Activated CD4-positive, alpha-beta memory T cell treated with anti-CD3 and anti-CD28 coated beads for 36 hours (primary cell): ENCODE measurements at regions not wholly inside any gene's neighbourhood (a gene's known extent, or its start where the extent isn't known, plus 50 kb on each side); places are given as distances from the start of the nearest gene placed in this dataset.

Experiments used
- CTCF ChIA-PET: fragments of 350-600 bp; sonication (Branson Sonifier 250); formaldehyde crosslinking; loops from one replicate; lab custom pipeline; 2021; ENCODE audit warnings: antibody characterized with exemption, inconsistent platforms; lab: Charles Lee
- POLR2A ChIA-PET: fragments of 350-600 bp; sonication (Branson Sonifier 250); formaldehyde crosslinking; loops from one replicate; lab custom pipeline; 2021; ENCODE audit warnings: antibody characterized with exemption; lab: Charles Lee
- DNase-seq: peaks from one replicate; pipeline ENCODE4 v3.0.0-alpha.2; 2020
- H3K27ac Mint-ChIP-seq: one replicate; pipeline ENCODE4 v1.8.0; 2021; ENCODE audit warnings: mixed read lengths
- H3K27me3 Mint-ChIP-seq: one replicate; pipeline ENCODE4 v1.8.0; 2021; ENCODE audit warnings: mixed read lengths
- H3K36me3 Mint-ChIP-seq: one replicate; pipeline ENCODE4 v1.8.0; 2021; ENCODE audit warnings: mixed read lengths
- H3K4me1 Mint-ChIP-seq: one replicate; pipeline ENCODE4 v1.8.0; 2021; ENCODE audit warnings: low read depth, mixed read lengths
- H3K4me3 Mint-ChIP-seq: one replicate; pipeline ENCODE4 v1.8.0; 2021; ENCODE audit warnings: mild to moderate bottlenecking, mixed read lengths
- H3K9me3 Mint-ChIP-seq: one replicate; pipeline ENCODE4 v1.8.0; 2021; ENCODE audit warnings: mixed read lengths
- intact Hi-C: fragments of 100-400 bp; cut with micrococcal nuclease; formaldehyde crosslinking; loops from one replicate; pipeline ENCODE4 v1.15.1; 2023

DNA sequence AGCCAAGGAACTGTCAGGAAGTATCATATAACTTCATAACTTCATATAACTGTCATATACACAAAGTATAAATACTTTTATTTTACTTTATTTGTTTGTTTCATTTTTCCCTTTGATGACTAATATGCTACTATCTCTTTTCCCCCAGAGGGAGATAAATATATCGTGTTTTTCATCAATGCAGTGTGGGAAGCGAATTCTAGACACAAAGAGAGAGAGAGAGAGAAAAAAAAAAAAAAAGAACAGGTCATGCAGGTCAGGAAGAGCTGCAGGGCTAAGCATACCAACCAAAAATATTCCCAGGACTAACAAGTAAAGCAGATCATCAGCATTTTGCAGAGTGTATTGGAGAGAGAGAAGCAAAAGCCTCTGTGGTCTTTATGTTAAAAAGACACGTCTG, 1849.2 kb downstream of the STIM2 start:
- H3K27ac Mint-ChIP-seq: no peak overlapping the region
- intact Hi-C loops: no loop called here
- peaks cover 9% of the 10 kb centered on the region for H3K9me3 Mint-ChIP-seq
- H3K4me3 Mint-ChIP-seq: no peak overlapping the region
- ChIA-PET CTCF (no interaction called here), POLR2A (no interaction called here)
- no peaks in the 10 kb centered on the region for H3K27me3 Mint-ChIP-seq
- no peak for DNase-seq
- H3K36me3 Mint-ChIP-seq: no peaks in the 10 kb centered on the region
- H3K4me1 Mint-ChIP-seq: no peaks in the 10 kb centered on the region

DNA sequence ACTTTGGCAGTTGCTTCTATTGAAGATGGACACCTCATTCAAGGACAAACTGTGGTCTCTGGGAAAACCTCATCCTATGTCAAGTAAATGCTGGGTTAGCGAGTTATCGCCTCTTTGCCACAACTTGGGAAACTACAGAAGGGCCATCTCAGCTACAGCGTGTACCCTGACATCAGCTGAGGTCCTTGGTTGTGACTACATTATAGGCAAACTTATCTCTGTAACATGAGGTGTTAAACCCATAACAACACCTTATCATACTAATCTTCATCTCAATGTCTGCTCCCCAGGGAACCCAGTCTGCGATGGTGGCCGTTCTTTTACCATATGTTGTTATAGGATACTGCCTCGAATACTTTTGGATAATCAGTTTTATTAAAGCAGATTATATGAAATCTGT, 1862.7 kb downstream of the STIM2 start:
- CTCF ChIA-PET: no interaction called here
- Mint-ChIP-seq H3K9me3 (peaks cover 26% of the 10 kb centered on the region), H3K27ac (no peak overlapping the region), H3K4me1 (no peaks in the 10 kb centered on the region), H3K36me3 (no peaks in the 10 kb centered on the region), H3K4me3 (no peak overlapping the region), H3K27me3 (no peaks in the 10 kb centered on the region)
- intact Hi-C loops: no loop called here
- POLR2A ChIA-PET: no interaction called here
- no peak for DNase-seq

DNA sequence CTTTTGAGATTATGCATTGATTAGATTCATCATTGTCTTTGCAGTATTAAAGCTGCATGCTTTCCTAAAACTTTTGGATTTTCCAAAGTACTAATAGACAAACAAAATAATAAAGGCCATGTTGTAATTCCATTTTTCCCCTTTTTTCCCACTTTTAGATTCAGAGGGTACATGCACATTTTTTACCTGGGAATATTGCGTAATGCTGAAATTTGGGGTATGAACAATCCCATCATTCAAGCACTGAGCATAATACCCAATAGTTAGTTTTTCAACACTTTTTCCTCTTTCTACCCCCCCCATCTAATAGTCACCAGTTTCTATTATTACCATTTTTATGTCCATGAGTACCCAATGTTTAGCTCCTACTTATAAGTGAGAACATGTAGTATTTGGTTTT, 1863.6 kb downstream of the STIM2 start:
- Mint-ChIP-seq H3K9me3 (peaks cover 31% of the 10 kb centered on the region), H3K36me3 (no peaks in the 10 kb centered on the region), H3K27me3 (no peaks in the 10 kb centered on the region), H3K4me3 (no peak overlapping the region), H3K4me1 (no peaks in the 10 kb centered on the region), H3K27ac (no peak overlapping the region)
- CTCF ChIA-PET: interaction anchor here (0.7 kb wide), 1 partner anchor 120 kb away, joined by 3 read pairs; no protein-coding TSS in a partner anchor
- intact Hi-C loops: no loop called here
- POLR2A ChIA-PET: no interaction called here
- no peak for DNase-seq

DNA sequence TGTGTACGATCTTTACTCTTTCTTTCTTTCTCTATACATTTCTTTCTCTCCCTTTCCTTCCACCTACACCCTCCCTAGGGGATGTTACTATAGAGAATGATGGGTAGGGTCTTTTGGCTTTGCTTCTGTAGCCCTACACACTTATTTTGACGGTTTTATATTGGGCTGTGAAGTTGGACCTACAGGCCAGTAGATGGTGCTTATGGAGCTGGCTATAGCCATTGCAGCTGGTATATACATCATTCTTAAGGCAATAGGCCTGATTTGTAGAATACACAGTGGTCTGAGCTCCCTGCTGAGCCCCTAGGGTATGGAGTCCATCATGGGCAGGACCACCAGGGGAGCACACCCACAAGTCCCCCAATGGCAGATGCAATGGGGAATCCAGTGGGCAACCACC, 1869.7 kb downstream of the STIM2 start:
- no peak for DNase-seq
- intact Hi-C loops: no loop called here
- POLR2A ChIA-PET: no interaction called here
- H3K27me3 Mint-ChIP-seq: no peaks in the 10 kb centered on the region
- CTCF ChIA-PET: no interaction called here
- H3K27ac Mint-ChIP-seq: no peak overlapping the region
- H3K4me3 Mint-ChIP-seq: no peak overlapping the region
- no peaks in the 10 kb centered on the region for H3K36me3 Mint-ChIP-seq
- H3K9me3 Mint-ChIP-seq: peaks cover 23% of the 10 kb centered on the region
- H3K4me1 Mint-ChIP-seq: no peaks in the 10 kb centered on the region

DNA sequence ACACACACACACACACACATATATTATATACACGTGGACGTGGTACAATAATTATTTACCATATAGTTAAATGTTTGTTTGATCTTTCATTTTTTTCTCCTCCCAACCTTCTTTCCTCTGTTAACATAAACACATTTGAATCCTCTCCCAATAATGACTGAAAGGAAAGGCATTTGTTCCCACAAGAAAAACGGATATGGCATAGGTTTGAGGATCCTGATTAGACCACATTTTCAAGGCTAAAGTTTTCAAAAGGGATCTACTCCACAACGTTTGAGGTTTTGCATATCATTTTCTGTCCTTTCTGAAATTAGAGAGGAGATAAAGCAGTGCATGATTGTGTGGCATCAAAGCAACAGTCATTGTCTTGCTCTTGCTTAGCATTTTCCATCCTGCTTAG, 1883.4 kb downstream of the STIM2 start:
- intact Hi-C loops: no loop called here
- DNase-seq: no peak
- Mint-ChIP-seq H3K9me3 (peaks cover 7% of the 10 kb centered on the region), H3K4me1 (no peaks in the 10 kb centered on the region), H3K36me3 (no peaks in the 10 kb centered on the region), H3K27me3 (no peaks in the 10 kb centered on the region), H3K4me3 (no peak overlapping the region), H3K27ac (no peak overlapping the region)
- ChIA-PET POLR2A (no interaction called here), CTCF (no interaction called here)

DNA sequence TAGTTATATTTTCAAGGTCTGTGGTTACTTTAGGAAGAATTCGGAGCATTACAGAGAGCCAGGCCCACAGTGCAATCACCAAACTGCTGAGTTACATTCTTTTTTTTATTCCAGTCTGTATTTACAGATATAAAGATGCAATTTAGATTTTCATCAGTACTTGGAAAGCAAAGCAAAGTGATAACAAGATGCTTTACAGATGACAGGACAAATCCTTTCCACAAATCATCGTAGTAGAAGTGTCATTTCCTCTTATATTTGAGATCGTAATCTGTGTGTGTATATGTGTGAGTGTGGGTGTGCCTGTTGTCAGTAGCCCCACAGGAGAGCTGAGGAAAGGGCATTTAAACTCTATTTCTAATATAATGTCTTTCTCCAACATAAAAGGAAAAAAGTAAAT, 1893.7 kb downstream of the STIM2 start:
- no peak for DNase-seq
- Mint-ChIP-seq H3K9me3 (peaks cover 4% of the 10 kb centered on the region), H3K27ac (no peak overlapping the region), H3K27me3 (no peaks in the 10 kb centered on the region), H3K36me3 (no peaks in the 10 kb centered on the region), H3K4me1 (no peaks in the 10 kb centered on the region), H3K4me3 (no peak overlapping the region)
- intact Hi-C loops: no loop called here
- ChIA-PET CTCF (no interaction called here), POLR2A (no interaction called here)

DNA sequence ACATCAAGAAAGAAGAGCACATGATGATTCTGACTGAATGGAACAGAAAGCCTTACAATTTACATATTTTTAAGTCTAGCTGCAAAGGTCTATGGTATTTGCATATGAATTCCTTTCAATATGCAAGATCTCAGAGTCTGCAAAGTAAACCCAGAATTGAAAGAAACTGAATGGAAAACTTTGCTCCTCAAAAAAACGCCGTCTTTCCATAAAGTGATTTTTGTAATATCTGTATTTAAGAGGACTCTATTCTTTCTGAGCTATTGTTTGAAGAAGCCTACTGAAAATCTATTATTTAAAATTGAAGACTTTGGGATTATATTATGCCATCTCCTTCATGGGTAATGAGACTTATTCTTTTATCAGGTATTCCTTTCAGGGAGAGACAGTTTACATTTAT, 1894.4 kb downstream of the STIM2 start:
- H3K4me3 Mint-ChIP-seq: no peak overlapping the region
- ChIA-PET POLR2A (no interaction called here), CTCF (no interaction called here)
- no peaks in the 10 kb centered on the region for H3K36me3 Mint-ChIP-seq
- DNase-seq: no peak
- peaks cover 10% of the 10 kb centered on the region for H3K9me3 Mint-ChIP-seq
- H3K27me3 Mint-ChIP-seq: no peaks in the 10 kb centered on the region
- no peaks in the 10 kb centered on the region for H3K4me1 Mint-ChIP-seq
- intact Hi-C loops: no loop called here
- H3K27ac Mint-ChIP-seq: no peak overlapping the region

DNA sequence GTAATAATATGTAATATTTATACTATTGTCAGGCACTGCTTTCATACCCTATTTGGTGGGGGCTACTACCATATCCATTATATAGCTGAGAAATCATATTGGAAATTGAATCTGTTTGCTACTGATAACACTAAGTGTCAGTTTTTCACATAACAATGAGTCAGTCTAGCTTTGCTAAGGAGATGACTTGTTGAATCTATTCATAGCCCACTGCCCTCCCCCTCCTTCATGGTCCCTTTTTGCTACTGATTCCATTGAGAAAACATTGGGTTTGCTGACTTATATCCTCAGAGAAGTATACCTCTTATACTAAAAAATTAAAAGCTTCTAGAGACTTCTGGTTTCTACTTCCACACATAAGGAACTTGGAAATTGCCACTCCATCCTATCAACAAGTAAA, 1898.4 kb downstream of the STIM2 start:
- DNase-seq: no peak
- POLR2A ChIA-PET: no interaction called here
- Mint-ChIP-seq H3K9me3 (peaks cover 13% of the 10 kb centered on the region), H3K36me3 (no peaks in the 10 kb centered on the region), H3K4me3 (no peak overlapping the region), H3K4me1 (no peaks in the 10 kb centered on the region), H3K27me3 (no peaks in the 10 kb centered on the region), H3K27ac (no peak overlapping the region)
- intact Hi-C loops: no loop called here
- CTCF ChIA-PET: interaction anchor here (0.6 kb wide), 1 partner anchor 1040 kb away, joined by 3 read pairs; no protein-coding TSS in a partner anchor

DNA sequence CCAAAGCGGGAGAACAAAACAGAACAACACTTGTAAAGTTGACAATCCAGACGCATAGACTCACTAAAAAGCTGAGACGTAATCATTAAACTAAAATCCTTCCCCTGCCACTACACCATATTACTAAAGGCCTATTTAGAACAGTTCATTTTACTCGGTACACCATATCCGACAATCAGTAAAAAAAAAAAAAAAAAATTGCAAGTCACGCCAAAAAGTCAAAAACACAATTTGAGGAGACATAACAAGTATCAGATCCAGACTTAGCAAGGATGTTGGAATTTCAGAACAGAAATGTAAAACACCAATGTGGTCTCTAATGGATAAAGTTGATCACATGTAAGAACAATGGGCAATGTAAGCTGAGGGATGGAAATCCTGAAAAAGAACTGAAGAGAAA, 1899.4 kb downstream of the STIM2 start:
- ChIA-PET CTCF (no interaction called here), POLR2A (no interaction called here)
- H3K4me1 Mint-ChIP-seq: no peaks in the 10 kb centered on the region
- no peak overlapping the region for H3K4me3 Mint-ChIP-seq
- no peaks in the 10 kb centered on the region for H3K27me3 Mint-ChIP-seq
- DNase-seq: no peak
- peaks cover 16% of the 10 kb centered on the region for H3K9me3 Mint-ChIP-seq
- no peaks in the 10 kb centered on the region for H3K36me3 Mint-ChIP-seq
- intact Hi-C loops: no loop called here
- no peak overlapping the region for H3K27ac Mint-ChIP-seq

DNA sequence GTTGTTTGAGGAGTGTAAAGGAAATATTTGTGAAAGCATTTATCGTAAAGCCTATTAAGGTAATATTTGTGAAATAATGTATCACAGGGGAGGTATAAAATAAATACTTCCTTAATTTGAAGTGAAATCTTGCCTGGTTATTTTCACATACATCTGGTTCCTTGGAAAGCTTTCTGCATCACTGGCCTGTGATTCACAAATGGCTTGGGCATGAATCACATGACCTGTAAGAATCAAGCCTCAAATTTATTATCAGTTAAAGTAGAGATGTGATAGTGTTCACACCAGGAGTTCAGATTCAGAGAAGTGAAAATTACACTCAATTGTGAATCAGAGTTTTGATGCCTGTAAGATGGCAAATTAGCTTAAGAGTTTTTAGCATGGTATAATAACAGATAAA, 1911.4 kb downstream of the STIM2 start:
- ChIA-PET POLR2A (no interaction called here), CTCF (no interaction called here)
- Mint-ChIP-seq H3K27ac (no peak overlapping the region), H3K27me3 (no peaks in the 10 kb centered on the region), H3K9me3 (peaks cover 15% of the 10 kb centered on the region), H3K4me3 (no peak overlapping the region), H3K36me3 (no peaks in the 10 kb centered on the region), H3K4me1 (no peaks in the 10 kb centered on the region)
- intact Hi-C loops: no loop called here
- DNase-seq: no peak

DNA sequence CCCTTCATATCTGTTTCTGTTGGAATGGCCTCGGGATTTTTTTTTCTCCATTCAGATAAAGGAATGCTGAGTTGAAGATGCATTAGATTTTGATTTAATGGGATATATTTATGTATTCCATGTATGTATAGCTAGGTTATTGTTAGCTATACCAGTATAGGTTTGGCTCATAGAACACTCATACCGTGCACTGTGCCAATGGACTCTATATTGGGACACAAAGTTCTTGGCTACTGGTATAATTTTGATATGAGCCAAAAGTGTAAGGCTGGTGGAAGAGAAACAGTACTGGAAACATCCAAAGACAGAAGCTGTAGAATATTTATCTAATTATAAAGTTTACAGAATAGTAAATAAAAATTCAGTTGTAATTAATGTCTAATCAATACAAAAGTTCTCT, 1912.1 kb downstream of the STIM2 start:
- H3K4me3 Mint-ChIP-seq: no peak overlapping the region
- no peak for DNase-seq
- no peaks in the 10 kb centered on the region for H3K36me3 Mint-ChIP-seq
- H3K9me3 Mint-ChIP-seq: peaks cover 15% of the 10 kb centered on the region
- H3K27me3 Mint-ChIP-seq: no peaks in the 10 kb centered on the region
- H3K4me1 Mint-ChIP-seq: no peaks in the 10 kb centered on the region
- ChIA-PET CTCF (no interaction called here), POLR2A (no interaction called here)
- intact Hi-C loops: no loop called here
- no peak overlapping the region for H3K27ac Mint-ChIP-seq

DNA sequence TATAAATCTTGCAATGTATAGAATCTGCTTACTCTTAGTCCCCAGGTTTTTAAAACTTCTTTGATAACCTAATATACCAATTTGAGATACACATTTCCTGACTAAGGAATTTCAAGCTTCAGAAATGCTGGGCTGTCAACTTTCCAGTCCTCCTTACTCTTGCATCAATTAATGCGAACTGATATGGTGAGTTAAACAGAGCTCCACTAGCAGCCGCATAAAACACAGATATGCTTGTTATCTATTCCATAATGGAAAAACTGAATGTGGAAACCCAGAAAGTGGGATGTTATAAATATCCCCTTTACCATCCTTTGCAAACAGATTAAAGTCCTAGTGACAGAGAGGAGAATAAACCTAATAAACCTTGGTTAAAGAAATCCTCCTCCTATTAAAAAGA, 1913.7 kb downstream of the STIM2 start:
- Mint-ChIP-seq H3K27me3 (no peaks in the 10 kb centered on the region), H3K36me3 (no peaks in the 10 kb centered on the region), H3K4me1 (no peaks in the 10 kb centered on the region), H3K9me3 (peaks cover 15% of the 10 kb centered on the region), H3K27ac (no peak overlapping the region), H3K4me3 (no peak overlapping the region)
- intact Hi-C loops: no loop called here
- POLR2A ChIA-PET: no interaction called here
- CTCF ChIA-PET: no interaction called here
- no peak for DNase-seq

DNA sequence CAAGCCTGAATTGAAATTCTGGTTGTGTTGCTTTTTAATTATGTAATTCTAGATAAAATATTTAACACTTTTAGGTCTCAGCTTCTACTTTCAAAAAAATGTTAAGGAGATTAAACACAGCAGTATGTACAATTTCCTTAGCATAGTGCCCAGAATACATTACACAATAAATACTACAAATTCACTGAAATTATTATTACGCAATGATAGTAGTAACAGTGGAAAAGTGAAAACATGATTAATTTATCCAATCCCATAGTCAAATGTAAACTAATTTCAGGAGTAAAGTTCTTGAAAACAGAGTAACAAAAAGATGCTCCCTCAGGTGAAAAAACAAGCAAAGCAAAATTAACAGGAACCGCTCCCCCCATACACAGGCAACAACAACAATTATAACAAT, 1915.4 kb downstream of the STIM2 start:
- Mint-ChIP-seq H3K27ac (no peak overlapping the region), H3K9me3 (peaks cover 15% of the 10 kb centered on the region), H3K36me3 (no peaks in the 10 kb centered on the region), H3K27me3 (no peaks in the 10 kb centered on the region), H3K4me3 (no peak overlapping the region), H3K4me1 (no peaks in the 10 kb centered on the region)
- ChIA-PET CTCF (no interaction called here), POLR2A (no interaction called here)
- intact Hi-C loops: no loop called here
- DNase-seq: no peak

DNA sequence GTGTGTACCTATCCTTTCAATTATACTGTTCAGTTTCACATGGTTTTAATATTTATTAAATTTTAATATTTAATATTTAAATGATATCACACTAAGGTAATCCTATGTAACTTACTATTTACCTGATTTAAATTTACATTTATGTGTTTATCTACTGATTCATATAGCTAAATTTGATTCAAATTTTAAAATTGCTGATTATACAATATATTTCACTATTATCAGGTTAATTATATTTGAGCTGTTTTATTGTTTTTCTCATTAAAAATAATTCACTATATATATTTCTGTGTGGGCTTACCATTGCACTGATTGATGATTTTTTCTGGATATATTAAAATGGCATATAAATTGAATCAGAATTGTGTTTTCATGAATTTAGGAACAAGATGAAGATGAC, 1923.5 kb downstream of the STIM2 start:
- DNase-seq: no peak
- Mint-ChIP-seq H3K36me3 (no peaks in the 10 kb centered on the region), H3K9me3 (peaks cover 6% of the 10 kb centered on the region), H3K27me3 (no peaks in the 10 kb centered on the region), H3K4me3 (no peak overlapping the region), H3K27ac (no peak overlapping the region), H3K4me1 (no peaks in the 10 kb centered on the region)
- intact Hi-C loops: no loop called here
- ChIA-PET POLR2A (no interaction called here), CTCF (no interaction called here)
